ENCODE measurements at regions not wholly inside any gene's neighbourhood (a gene's known extent, or its start where the extent isn't known, plus 50 kb on each side); places are given as distances from the start of the nearest gene placed in this dataset.

DNA sequence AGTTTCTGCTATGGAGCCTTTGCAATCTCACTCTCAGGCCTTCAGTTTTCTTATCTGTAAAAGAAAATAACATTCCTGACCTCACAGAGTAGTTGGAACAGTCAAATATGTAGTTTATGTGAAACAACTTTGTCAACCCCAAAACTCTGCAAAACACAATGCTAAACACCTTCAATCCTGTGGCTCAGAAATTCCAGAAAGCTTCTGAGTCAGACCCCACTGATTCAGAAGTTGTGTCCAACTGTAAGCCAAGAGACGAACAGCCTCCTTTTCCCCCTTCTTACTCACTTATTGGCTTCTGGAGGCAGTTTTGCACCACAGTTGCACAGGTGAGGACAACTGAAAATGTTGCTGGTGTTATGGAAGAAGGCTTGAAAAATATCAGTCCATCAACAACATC, 52.9 kb downstream of the TMSB4Y start:
- no peaks in the 10 kb centered on the region for H3K36me3 ChIP-seq (ENCODE audit: control insufficient read depth in 2 of 2, extremely low read depth in 1 of 2, insufficient read depth in 1 of 2, low read length in 1 of 2)
- H3K4me1 ChIP-seq (ENCODE audit: control insufficient read depth in 1 of 2, extremely low read depth in 1 of 2, insufficient read depth in 2 of 2, low read length in 2 of 2), result peaks cover 0 to 10% of the 10 kb centered on the region in 2 experiments
- Mint-ChIP-seq H3K36me3 (no peaks in the 10 kb centered on the region), H3K27me3 (no peaks in the 10 kb centered on the region), H3K4me1 (no peaks in the 10 kb centered on the region), H3K9me3 (no peaks in the 10 kb centered on the region), H3K4me3 (no peak overlapping the region), H3K27ac (no peak overlapping the region)
- no peak overlapping the region for H3K27ac ChIP-seq (ENCODE audit: low read length)
- no peak overlapping the region for H3K4me3 ChIP-seq (ENCODE audit: control insufficient read depth in 1 of 2, extremely low read depth in 1 of 2, low read length in 1 of 2)
- POLR2A ChIA-PET, result no interaction called here
- WGBS (ENCODE audit: insufficient coverage), result no CpG with 5 or more reads among the region's 1 CpG
- DNase-seq (no peak), ATAC-seq (replicated peaks in 1 of 4) (no peak)
- H3K27me3 ChIP-seq (replicated peaks in 1 of 2; ENCODE audit: control insufficient read depth in 2 of 2, extremely low read depth in 1 of 2, insufficient read depth in 2 of 2, low read length in 1 of 2), result no peaks in the 10 kb centered on the region
- no peaks in the 10 kb centered on the region for H3K9me3 ChIP-seq
- CTCF ChIA-PET, result no interaction called here

DNA sequence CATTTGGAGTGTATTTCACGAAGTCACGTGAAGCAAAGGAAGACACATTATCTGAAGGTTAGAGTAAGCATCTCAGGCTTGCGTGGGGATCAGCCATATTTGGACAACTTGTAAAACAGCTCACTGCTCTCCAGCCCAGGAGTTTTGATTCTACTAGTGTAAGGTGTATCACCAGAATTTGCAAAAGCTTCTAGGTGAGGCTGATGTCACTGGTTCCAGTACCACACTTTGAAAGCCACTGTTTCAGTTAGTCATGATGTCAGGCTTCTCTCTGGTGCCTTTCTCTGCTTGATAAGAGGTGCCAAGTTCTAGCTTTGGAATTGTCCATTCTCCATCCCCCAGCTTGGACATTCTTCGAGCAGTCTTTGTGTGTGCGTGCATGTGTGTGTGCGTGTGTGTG, 62.3 kb downstream of the TMSB4Y start:
- no peaks in the 10 kb centered on the region for H3K27me3 ChIP-seq (replicated peaks in 1 of 2; ENCODE audit: control insufficient read depth in 2 of 2, extremely low read depth in 1 of 2, insufficient read depth in 2 of 2, low read length in 1 of 2)
- H3K36me3 ChIP-seq (ENCODE audit: control insufficient read depth in 2 of 2, extremely low read depth in 1 of 2, insufficient read depth in 1 of 2, low read length in 1 of 2), result no peaks in the 10 kb centered on the region
- no peaks in the 10 kb centered on the region for H3K9me3 Mint-ChIP-seq
- ChIA-PET CTCF (no interaction called here), POLR2A (no interaction called here)
- no peak for DNase-seq
- H3K4me3 ChIP-seq (ENCODE audit: control insufficient read depth in 1 of 2, extremely low read depth in 1 of 2, low read length in 1 of 2), result no peak overlapping the region
- H3K4me3 Mint-ChIP-seq, result no peak overlapping the region
- no peaks in the 10 kb centered on the region for H3K4me1 Mint-ChIP-seq
- H3K9me3 ChIP-seq, result no peaks in the 10 kb centered on the region
- H3K4me1 ChIP-seq (ENCODE audit: control insufficient read depth in 1 of 2, extremely low read depth in 1 of 2, insufficient read depth in 2 of 2, low read length in 2 of 2), result no peaks in the 10 kb centered on the region
- no peak overlapping the region for H3K27ac ChIP-seq (ENCODE audit: low read length)
- peaks cover 7% of the 10 kb centered on the region for H3K36me3 Mint-ChIP-seq
- WGBS (ENCODE audit: insufficient coverage), result no CpG with 5 or more reads among the region's 6 CpGs
- no peak for ATAC-seq (replicated peaks in 1 of 4)
- no peaks in the 10 kb centered on the region for H3K27me3 Mint-ChIP-seq
- no peak overlapping the region for H3K27ac Mint-ChIP-seq

DNA sequence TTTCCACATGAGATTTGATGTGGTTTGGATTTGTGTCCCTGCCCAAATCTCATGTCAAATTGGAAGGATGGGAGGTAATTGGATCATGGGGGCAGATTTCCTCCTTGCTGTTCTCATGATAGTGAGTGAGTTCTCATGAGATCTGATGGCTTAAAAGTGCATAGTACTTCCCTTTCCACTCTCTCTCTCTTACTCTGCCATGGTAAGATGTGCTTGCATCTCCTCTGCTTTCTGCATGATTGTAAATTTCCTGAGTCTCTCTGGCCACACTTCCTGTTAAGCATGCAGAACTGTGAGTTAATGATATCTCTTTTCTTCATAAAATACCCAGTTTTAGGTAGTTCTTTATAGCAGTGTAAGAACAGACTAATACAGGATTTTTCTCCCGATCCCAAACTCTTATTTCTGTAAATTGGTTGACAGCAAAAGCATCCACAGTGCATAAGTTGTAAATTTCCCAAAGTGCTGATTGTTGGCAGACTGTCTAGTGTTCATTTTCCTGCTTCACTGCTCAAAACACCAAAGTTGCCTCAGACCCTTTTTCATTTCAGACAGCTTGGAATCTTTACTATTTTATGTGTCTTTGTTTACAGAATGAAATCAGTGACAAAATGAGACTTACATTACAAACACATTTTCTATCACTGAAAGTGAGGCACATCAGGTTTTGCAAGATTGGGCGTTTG, 86.6 kb downstream of the TMSB4Y start:
- no peak for ATAC-seq (replicated peaks in 1 of 4)
- Histone ChIP-seq H3K4me1 (ENCODE audit: control insufficient read depth in 1 of 2, extremely low read depth in 1 of 2, insufficient read depth in 2 of 2, low read length in 2 of 2) (no peaks in the 10 kb centered on the region), H3K9me3 (no peaks in the 10 kb centered on the region), H3K27me3 (replicated peaks in 1 of 2; ENCODE audit: control insufficient read depth in 2 of 2, extremely low read depth in 1 of 2, insufficient read depth in 2 of 2, low read length in 1 of 2) (no peaks in the 10 kb centered on the region), H3K4me3 (ENCODE audit: control insufficient read depth in 1 of 2, extremely low read depth in 1 of 2, low read length in 1 of 2) (no peak overlapping the region), H3K36me3 (ENCODE audit: control insufficient read depth in 2 of 2, extremely low read depth in 1 of 2, insufficient read depth in 1 of 2, low read length in 1 of 2) (no peaks in the 10 kb centered on the region), H3K27ac (ENCODE audit: low read length) (no peak overlapping the region)
- DNase-seq, result no peak
- WGBS (ENCODE audit: insufficient coverage), result no CpG with 5 or more reads among the region's 2 CpGs
- peaks cover 0 to 23% (median 0%) of the 10 kb centered on the region in 3 donors for H3K4me1 Mint-ChIP-seq
- H3K4me3 Mint-ChIP-seq, result no peak overlapping the region
- peak overlapping the region in 1 of 2 donors; percentile 66 for H3K27ac Mint-ChIP-seq
- ChIA-PET CTCF (no interaction called here), POLR2A (no interaction called here)
- no peaks in the 10 kb centered on the region for H3K27me3 Mint-ChIP-seq
- H3K36me3 Mint-ChIP-seq, result peaks cover 9% of the 10 kb centered on the region
- H3K9me3 Mint-ChIP-seq, result peaks cover 0 to 8% (median 0%) of the 10 kb centered on the region in 3 donors

DNA sequence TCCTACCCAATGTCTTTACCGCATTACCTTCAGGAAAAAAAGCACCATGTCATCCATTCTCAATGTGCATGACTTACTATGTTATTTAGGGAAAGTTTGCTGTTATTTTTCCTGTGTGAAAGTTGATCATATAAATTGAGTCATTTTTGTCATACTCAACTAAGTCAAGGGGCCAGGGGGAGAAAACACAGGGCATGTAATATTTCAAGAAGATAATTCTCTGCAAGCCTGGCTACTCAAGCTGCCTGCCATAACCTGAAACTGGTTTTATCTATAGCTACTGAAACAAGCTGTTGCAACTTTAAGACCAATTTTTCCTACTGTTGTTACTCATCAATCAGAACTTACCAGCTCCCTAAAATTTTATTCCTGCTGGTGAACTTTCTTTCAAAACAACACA, 91.4 kb downstream of the TMSB4Y start:
- no CpG with 5 or more reads among the region's 1 CpG for WGBS (ENCODE audit: insufficient coverage)
- Mint-ChIP-seq H3K4me3 (no peak overlapping the region), H3K4me1 (peaks cover 0 to 5% (median 0%) of the 10 kb centered on the region in 3 donors), H3K27me3 (no peaks in the 10 kb centered on the region), H3K9me3 (no peaks in the 10 kb centered on the region), H3K36me3 (no peaks in the 10 kb centered on the region), H3K27ac (no peak overlapping the region)
- Histone ChIP-seq H3K4me1 (ENCODE audit: control insufficient read depth in 1 of 2, extremely low read depth in 1 of 2, insufficient read depth in 2 of 2, low read length in 2 of 2) (no peaks in the 10 kb centered on the region), H3K27me3 (replicated peaks in 1 of 2; ENCODE audit: control insufficient read depth in 2 of 2, extremely low read depth in 1 of 2, insufficient read depth in 2 of 2, low read length in 1 of 2) (no peaks in the 10 kb centered on the region), H3K36me3 (ENCODE audit: control insufficient read depth in 2 of 2, extremely low read depth in 1 of 2, insufficient read depth in 1 of 2, low read length in 1 of 2) (no peaks in the 10 kb centered on the region), H3K9me3 (no peaks in the 10 kb centered on the region), H3K27ac (ENCODE audit: low read length) (no peak overlapping the region), H3K4me3 (ENCODE audit: control insufficient read depth in 1 of 2, extremely low read depth in 1 of 2, low read length in 1 of 2) (no peak overlapping the region)
- no peak for DNase-seq
- no peak for ATAC-seq (replicated peaks in 1 of 4)
- ChIA-PET POLR2A (no interaction called here), CTCF (no interaction called here)

DNA sequence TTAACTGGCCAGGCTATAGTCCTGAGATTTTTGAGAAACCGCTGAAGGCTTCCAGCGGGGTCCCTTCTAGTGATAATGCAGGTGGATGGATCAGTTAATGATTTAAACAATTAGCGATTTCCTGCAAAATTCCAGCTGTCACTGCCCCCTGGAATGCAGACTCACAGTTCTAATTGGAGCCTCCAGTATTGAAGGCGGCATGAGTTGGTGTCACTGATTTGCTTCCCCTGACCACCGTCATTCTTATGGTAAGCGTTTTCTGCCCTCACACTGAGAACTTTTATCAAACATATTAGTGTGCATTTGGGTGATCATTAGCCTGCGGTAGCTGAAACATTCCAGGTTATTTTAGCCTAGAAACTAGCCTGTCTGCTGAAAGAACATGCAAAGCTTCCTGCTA, 99.1 kb downstream of the TMSB4Y start:
- ATAC-seq (replicated peaks in 1 of 4) (no peak), DNase-seq (no peak)
- Mint-ChIP-seq H3K4me3 (no peak overlapping the region), H3K9me3 (no peaks in the 10 kb centered on the region), H3K36me3 (peaks cover 5% of the 10 kb centered on the region), H3K4me1 (peaks cover 0 to 30% (median 0%) of the 10 kb centered on the region in 3 donors), H3K27me3 (no peaks in the 10 kb centered on the region), H3K27ac (no peak overlapping the region)
- Histone ChIP-seq H3K27ac (ENCODE audit: low read length) (no peak overlapping the region), H3K4me1 (ENCODE audit: control insufficient read depth in 1 of 2, extremely low read depth in 1 of 2, insufficient read depth in 2 of 2, low read length in 2 of 2) (peaks cover 0 to 5% of the 10 kb centered on the region in 2 experiments), H3K27me3 (replicated peaks in 1 of 2; ENCODE audit: control insufficient read depth in 2 of 2, extremely low read depth in 1 of 2, insufficient read depth in 2 of 2, low read length in 1 of 2) (no peaks in the 10 kb centered on the region), H3K4me3 (ENCODE audit: control insufficient read depth in 1 of 2, extremely low read depth in 1 of 2, low read length in 1 of 2) (no peak overlapping the region), H3K9me3 (no peaks in the 10 kb centered on the region), H3K36me3 (ENCODE audit: control insufficient read depth in 2 of 2, extremely low read depth in 1 of 2, insufficient read depth in 1 of 2, low read length in 1 of 2) (no peaks in the 10 kb centered on the region)
- ChIA-PET POLR2A (no interaction called here), CTCF (no interaction called here)
- WGBS (ENCODE audit: insufficient coverage), result 100% methylated on average over 1 of the region's 7 CpGs

DNA sequence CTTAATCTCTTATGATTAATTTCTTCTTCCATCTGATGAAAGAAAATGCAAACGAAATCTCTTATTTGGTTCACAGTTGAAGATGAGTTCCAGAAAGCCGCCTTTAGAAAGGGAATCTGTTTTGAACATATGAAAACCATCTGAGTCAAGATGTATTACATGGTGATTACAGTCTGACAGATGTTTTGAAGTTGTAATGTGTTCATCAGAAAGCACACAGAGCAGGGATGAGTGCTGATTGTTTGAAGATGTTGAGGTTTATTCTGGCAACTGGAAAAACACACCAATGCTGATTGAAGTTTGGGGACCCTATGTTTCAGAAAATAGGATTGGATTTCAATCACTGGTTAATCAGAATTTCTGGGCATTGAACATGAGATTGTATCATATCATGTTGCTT, 99.7 kb downstream of the TMSB4Y start:
- ATAC-seq (replicated peaks in 1 of 4), result no peak
- H3K4me1 Mint-ChIP-seq, result peaks cover 0 to 30% (median 0%) of the 10 kb centered on the region in 3 donors
- Histone ChIP-seq H3K4me3 (ENCODE audit: control insufficient read depth in 1 of 2, extremely low read depth in 1 of 2, low read length in 1 of 2) (no peak overlapping the region), H3K27ac (ENCODE audit: low read length) (no peak overlapping the region), H3K36me3 (ENCODE audit: control insufficient read depth in 2 of 2, extremely low read depth in 1 of 2, insufficient read depth in 1 of 2, low read length in 1 of 2) (no peaks in the 10 kb centered on the region), H3K27me3 (replicated peaks in 1 of 2; ENCODE audit: control insufficient read depth in 2 of 2, extremely low read depth in 1 of 2, insufficient read depth in 2 of 2, low read length in 1 of 2) (no peaks in the 10 kb centered on the region), H3K9me3 (no peaks in the 10 kb centered on the region), H3K4me1 (ENCODE audit: control insufficient read depth in 1 of 2, extremely low read depth in 1 of 2, insufficient read depth in 2 of 2, low read length in 2 of 2) (peaks cover 0 to 5% of the 10 kb centered on the region in 2 experiments)
- no peak overlapping the region for H3K4me3 Mint-ChIP-seq
- no peaks in the 10 kb centered on the region for H3K27me3 Mint-ChIP-seq
- H3K27ac Mint-ChIP-seq, result peak overlapping the region in 1 of 2 donors; percentile 39
- peaks cover 0 to 2% (median 0%) of the 10 kb centered on the region in 3 donors for H3K9me3 Mint-ChIP-seq
- ChIA-PET POLR2A (no interaction called here), CTCF (no interaction called here)
- DNase-seq, result no peak
- WGBS (ENCODE audit: insufficient coverage), result no CpG with 5 or more reads among the region's 2 CpGs
- H3K36me3 Mint-ChIP-seq, result peaks cover 8% of the 10 kb centered on the region
